PC-9 (cell line): ENCODE measurements at regions not wholly inside any gene's neighbourhood (a gene's known extent, or its start where the extent isn't known, plus 50 kb on each side); places are given as distances from the start of the nearest gene placed in this dataset.

Experiments
- BruUV-seq: library from RNA; stranded (reverse); fragments of 400-500 nt; replicated peaks from 2 replicates; lab custom pipeline; 2021; lab: Mats Ljungman, UMichigan
- CTCF ChIA-PET: fragments of 300-600 bp; sonication (Branson Sonifier 250); formaldehyde crosslinking; loops from one replicate; lab custom pipeline; 2022; ENCODE audit warnings: antibody characterized with exemption; lab: Charles Lee
- POLR2A ChIA-PET: fragments of 300-600 bp; sonication (Branson Sonifier 250); formaldehyde crosslinking; loops from one replicate; lab custom pipeline; 2022; ENCODE audit warnings: antibody characterized with exemption; ENCODE audit not compliant: unreplicated experiment; lab: Charles Lee
- DNase-seq, 2 experiments: peaks; one replicate each; pipeline versions ENCODE4 v3.0.0 to v3.0.0-alpha.2; 2015 to 2022; ENCODE audit warnings: mixed read lengths in 1 of 2
- H2AFZ ChIP-seq: fragments of 200-600 bp; sonication (generic); 2 replicates; pipeline ENCODE4 v1.8.1; 2017; ENCODE audit warnings: antibody characterized with exemption
- H3F3A ChIP-seq: fragments of 200-600 bp; sonication (generic); 2 replicates; pipeline ENCODE4 v1.8.1; 2017; ENCODE audit warnings: antibody characterized with exemption, mild to moderate bottlenecking, low read depth; ENCODE audit not compliant: insufficient read depth
- H3K27ac ChIP-seq: fragments of 200-600 bp; sonication (generic); 2 replicates; pipeline ENCODE4 v1.6.1; 2016; ENCODE audit warnings: mixed run types
- H3K27me3 ChIP-seq: fragments of 200-600 bp; sonication (generic); 2 replicates; pipeline ENCODE4 v1.6.1; 2016; ENCODE audit warnings: low read depth, mixed run types; ENCODE audit not compliant: insufficient read depth
- H3K36me3 ChIP-seq: fragments of 200-600 bp; sonication (generic); 2 replicates; pipeline ENCODE4 v1.6.1; 2016; ENCODE audit warnings: low read depth, mixed run types
- H3K4me1 ChIP-seq: fragments of 200-600 bp; sonication (generic); replicated peaks from 2 replicates; pipeline ENCODE4 v1.6.1; 2016; ENCODE audit warnings: mixed run types; ENCODE audit not compliant: insufficient read depth
- H3K4me2 ChIP-seq: fragments of 200-600 bp; sonication (generic); 2 replicates; pipeline ENCODE4 v1.6.1; 2017; ENCODE audit warnings: mixed run types
- H3K4me3 ChIP-seq: fragments of 200-600 bp; sonication (generic); 2 replicates; pipeline ENCODE4 v1.6.1; 2016; ENCODE audit warnings: mixed run types
- H3K79me2 ChIP-seq: fragments of 200-600 bp; sonication (generic); 2 replicates; pipeline ENCODE4 v1.6.1; 2017; ENCODE audit warnings: low read depth, mixed run types
- H3K9me2 ChIP-seq: fragments of 200-600 bp; sonication (generic); 2 replicates; pipeline ENCODE4 v1.8.1; 2017; ENCODE audit warnings: mild to moderate bottlenecking; ENCODE audit not compliant: insufficient read depth
- H3K9me3 ChIP-seq: fragments of 200-600 bp; sonication (generic); 2 replicates; pipeline ENCODE4 v1.8.1; 2016; ENCODE audit warnings: low read depth; ENCODE audit not compliant: insufficient read depth
- H4K20me1 ChIP-seq: fragments of 200-600 bp; sonication (generic); 2 replicates; pipeline ENCODE4 v1.8.1; 2017; ENCODE audit not compliant: insufficient read depth
- CTCF ChIP-seq: fragments of 200-600 bp; sonication (generic); conservative IDR thresholded peaks from 2 replicates; pipeline ENCODE4 v1.6.1; 2017; ENCODE audit warnings: mixed run types, antibody characterized with exemption, mild to moderate bottlenecking, moderate library complexity
- EZH2 ChIP-seq: fragments of 200-600 bp; sonication (generic); IDR thresholded peaks from 2 replicates; pipeline ENCODE4 v1.8.0; 2017; ENCODE audit warnings: antibody characterized with exemption, low read depth
- intact Hi-C: fragments of 100-400 bp; cut with micrococcal nuclease; formaldehyde crosslinking; loops from one replicate; pipeline ENCODE4 v1.10.0; 2022; ENCODE audit not compliant: unreplicated experiment

DNA sequence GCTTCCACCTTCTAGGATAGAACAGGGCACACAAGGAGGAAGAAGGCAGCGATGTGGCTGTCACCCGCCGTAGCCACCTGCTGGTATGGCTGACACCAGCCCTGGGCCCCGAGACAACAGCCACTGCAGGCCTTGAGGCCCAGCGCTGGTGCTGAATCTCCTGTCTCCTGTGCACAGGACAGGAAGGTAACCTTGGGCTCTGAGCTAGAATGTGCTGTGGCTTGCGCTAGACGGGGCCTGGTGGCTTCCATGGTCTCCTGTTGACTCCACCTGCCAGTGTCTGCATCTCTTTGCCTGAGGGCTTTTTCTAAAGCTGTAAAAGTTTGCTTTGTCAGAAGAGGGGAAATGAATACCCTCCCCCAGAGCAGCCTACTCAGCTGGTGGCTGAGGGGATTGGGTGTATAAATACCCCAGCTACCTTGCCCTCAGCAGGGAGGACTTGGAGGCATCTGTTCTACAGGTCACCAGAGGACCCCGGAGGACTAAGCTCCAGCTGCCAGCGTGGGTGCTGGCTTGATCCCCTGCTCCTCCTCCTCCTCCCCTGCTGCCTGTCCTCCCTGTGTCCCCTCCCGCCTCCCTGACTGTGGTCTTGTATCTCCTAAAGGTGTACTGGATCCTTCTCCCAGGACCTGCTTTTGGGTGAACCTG, 76.1 kb upstream of the SDK2 start:
- POLR2A ChIA-PET = no interaction called here
- Histone ChIP-seq H3K79me2 (no peaks in the 10 kb centered on the region), H3K9me2 (no peaks in the 10 kb centered on the region), H3K27me3 (peaks cover 95% of the 10 kb centered on the region), H2AFZ (no peak overlapping the region), H3F3A (no peaks in the 10 kb centered on the region), H3K4me1 (no peaks in the 10 kb centered on the region), H3K4me2 (no peak overlapping the region), H4K20me1 (no peaks in the 10 kb centered on the region), H3K36me3 (no peaks in the 10 kb centered on the region), H3K27ac (no peak overlapping the region), H3K4me3 (no peak overlapping the region), H3K9me3 (no peaks in the 10 kb centered on the region)
- TF ChIP-seq CTCF (no peak), EZH2 (no peak)
- no TSS peak for BruUV-seq
- no peak for DNase-seq
- CTCF ChIA-PET = no interaction called here
- intact Hi-C loops = no loop called here

GRCh38 chr17:73722165-73722564, 77.9 kb upstream of the SDK2 start:
- no TSS peak for BruUV-seq
- no peak for DNase-seq

GRCh38 chr17:73723317-73723716, 79.1 kb upstream of the SDK2 start:
- H3K9me2 ChIP-seq = no peaks in the 10 kb centered on the region
- H4K20me1 ChIP-seq = no peaks in the 10 kb centered on the region
- H3F3A ChIP-seq = no peaks in the 10 kb centered on the region
- peaks cover 89% of the 10 kb centered on the region for H3K27me3 ChIP-seq
- BruUV-seq = no TSS peak
- intact Hi-C loops = no loop called here
- H3K4me1 ChIP-seq = no peaks in the 10 kb centered on the region
- POLR2A ChIA-PET = no interaction called here
- no peak for TF ChIP-seq EZH2
- no peak for TF ChIP-seq CTCF
- H3K36me3 ChIP-seq = no peaks in the 10 kb centered on the region
- H3K9me3 ChIP-seq = no peaks in the 10 kb centered on the region
- no peak overlapping the region for H3K4me3 ChIP-seq
- H3K4me2 ChIP-seq = no peak overlapping the region
- CTCF ChIA-PET = no interaction called here
- DNase-seq = no peak
- no peak overlapping the region for H2AFZ ChIP-seq
- no peak overlapping the region for H3K27ac ChIP-seq
- no peaks in the 10 kb centered on the region for H3K79me2 ChIP-seq

More at GRCh38 chr17:73722165-73722564, 77.9 kb upstream of the SDK2 start:
- Histone ChIP-seq H3K9me3 (no peaks in the 10 kb centered on the region), H2AFZ (no peak overlapping the region), H3K9me2 (no peaks in the 10 kb centered on the region), H3K4me3 (no peak overlapping the region), H3K4me2 (no peak overlapping the region), H3K36me3 (no peaks in the 10 kb centered on the region), H4K20me1 (no peaks in the 10 kb centered on the region), H3F3A (no peaks in the 10 kb centered on the region), H3K4me1 (no peaks in the 10 kb centered on the region), H3K27me3 (peaks cover 89% of the 10 kb centered on the region), H3K27ac (no peak overlapping the region), H3K79me2 (no peaks in the 10 kb centered on the region)
- CTCF ChIA-PET = no interaction called here
- POLR2A ChIA-PET = no interaction called here
- no peak for TF ChIP-seq CTCF
- TF ChIP-seq EZH2 = no peak
- intact Hi-C loops = no loop called here
